Omental fat pad (tissue), 3 donors: ENCODE measurements at regions not wholly inside any gene's neighbourhood (a gene's known extent, or its start where the extent isn't known, plus 50 kb on each side); places are given as distances from the start of the nearest gene placed in this dataset.

Experiments
- ATAC-seq: fragments of 150-250 bp; one replicate; pipeline ENCODE4 v1.9.1; 2016; ENCODE audit warnings: mild to moderate bottlenecking, moderate library complexity; ENCODE audit not compliant: low FRiP score
- DNase-seq: peaks from one replicate; pipeline ENCODE4 v3.0.0-alpha.2; 2019; ENCODE audit warnings: low spot score
- TF ChIP-seq, protein P1 (sequence below), 3 donors: fragments of 450-650 bp; IDR thresholded peaks; one replicate each; pipeline ENCODE4 v1.5.1; 2016 to 2017; ENCODE audit warnings: antibody characterized with exemption in 3 of 3, mild to moderate bottlenecking in 3 of 3, moderate library complexity in 2 of 3

DNA sequence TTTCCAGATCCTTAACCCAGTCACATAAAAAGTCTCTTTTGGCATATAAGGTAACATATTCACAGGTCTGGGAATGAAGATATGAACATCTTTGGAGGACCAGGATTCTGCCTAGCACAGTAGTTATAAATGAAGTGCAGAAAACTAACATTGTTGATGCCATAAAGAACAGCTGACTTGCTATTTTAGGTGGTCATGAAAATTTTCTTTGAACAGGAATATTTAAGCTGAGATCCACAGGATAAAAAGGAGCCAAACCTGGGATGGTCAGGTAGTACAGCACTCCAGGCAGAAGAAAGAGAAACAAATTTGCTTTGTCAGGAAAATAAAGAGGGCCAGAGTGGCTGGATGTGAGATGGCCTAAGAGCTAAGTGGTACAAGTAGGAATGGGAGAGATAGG is 80.0 kb downstream of the CENPW start:
- TF ChIP-seq, protein P1, sequence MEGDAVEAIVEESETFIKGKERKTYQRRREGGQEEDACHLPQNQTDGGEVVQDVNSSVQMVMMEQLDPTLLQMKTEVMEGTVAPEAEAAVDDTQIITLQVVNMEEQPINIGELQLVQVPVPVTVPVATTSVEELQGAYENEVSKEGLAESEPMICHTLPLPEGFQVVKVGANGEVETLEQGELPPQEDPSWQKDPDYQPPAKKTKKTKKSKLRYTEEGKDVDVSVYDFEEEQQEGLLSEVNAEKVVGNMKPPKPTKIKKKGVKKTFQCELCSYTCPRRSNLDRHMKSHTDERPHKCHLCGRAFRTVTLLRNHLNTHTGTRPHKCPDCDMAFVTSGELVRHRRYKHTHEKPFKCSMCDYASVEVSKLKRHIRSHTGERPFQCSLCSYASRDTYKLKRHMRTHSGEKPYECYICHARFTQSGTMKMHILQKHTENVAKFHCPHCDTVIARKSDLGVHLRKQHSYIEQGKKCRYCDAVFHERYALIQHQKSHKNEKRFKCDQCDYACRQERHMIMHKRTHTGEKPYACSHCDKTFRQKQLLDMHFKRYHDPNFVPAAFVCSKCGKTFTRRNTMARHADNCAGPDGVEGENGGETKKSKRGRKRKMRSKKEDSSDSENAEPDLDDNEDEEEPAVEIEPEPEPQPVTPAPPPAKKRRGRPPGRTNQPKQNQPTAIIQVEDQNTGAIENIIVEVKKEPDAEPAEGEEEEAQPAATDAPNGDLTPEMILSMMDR (IDR thresholded peaks at IDR 0.05): no peak
- no peak for ATAC-seq
- no peak for DNase-seq

DNA sequence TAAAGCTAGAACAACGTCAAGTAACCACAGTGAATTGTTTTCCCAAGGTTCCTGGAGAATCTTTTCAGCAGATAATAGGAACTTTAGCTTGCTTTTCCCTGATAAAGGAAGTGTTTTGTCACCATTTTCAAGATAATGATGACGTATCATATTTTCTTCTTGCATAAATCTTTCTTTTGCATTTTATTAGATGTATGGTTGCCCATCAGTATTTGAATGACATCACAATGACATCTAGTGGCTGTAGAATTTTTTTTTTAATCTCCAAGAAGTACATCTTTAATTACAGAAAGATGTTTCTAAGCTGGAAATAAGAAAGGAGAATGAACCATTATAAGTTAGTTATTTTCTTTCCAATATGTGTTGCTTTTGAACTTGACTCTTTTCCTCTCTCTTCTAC is 83.0 kb downstream of the CENPW start:
- TF ChIP-seq, protein P1 (IDR thresholded peaks at IDR 0.05): no peak
- no peak for DNase-seq
- ATAC-seq: no peak

DNA sequence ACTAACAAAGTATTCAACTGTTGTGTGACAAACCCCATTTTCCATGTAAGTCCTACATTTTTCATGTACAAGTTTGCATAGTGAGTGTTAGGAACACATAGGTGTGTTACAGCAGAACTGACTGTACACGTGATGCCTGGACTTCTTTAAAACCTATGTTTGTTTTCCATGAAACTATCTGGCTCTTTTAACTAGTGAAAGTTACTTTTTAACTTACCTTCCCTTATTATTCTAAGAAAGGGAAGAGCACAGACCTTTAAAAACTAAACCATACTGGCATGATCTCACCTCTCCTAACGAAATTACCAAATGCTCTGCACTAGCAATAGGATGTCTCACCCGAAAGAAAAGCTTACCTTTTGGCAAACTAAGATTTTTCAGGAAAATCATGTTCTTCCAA is 87.8 kb downstream of the CENPW start:
- TF ChIP-seq, protein P1 (IDR thresholded peaks at IDR 0.05): no peak
- DNase-seq: no peak
- no peak for ATAC-seq

DNA sequence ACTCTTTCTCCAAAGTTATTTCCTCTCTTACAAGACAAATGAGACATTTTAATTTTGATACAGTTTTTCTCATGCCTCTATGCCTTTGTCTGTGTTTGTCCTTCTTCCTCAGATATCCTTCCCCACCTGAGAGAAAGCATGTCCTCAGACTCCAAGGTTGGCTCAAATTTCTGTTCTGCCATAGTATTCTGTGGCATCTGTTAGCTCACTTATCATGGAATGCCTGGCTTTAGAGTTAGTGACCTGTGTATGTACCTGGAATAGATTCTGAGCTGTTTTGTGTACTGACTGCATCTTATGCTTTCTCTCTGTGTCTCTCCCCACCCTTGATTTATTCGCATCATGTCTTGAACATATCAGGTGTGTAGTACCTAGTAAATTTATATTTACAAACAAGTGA is 90.0 kb downstream of the CENPW start:
- TF ChIP-seq, protein P1 (IDR thresholded peaks at IDR 0.05): no peak
- DNase-seq: no peak
- no peak for ATAC-seq

DNA sequence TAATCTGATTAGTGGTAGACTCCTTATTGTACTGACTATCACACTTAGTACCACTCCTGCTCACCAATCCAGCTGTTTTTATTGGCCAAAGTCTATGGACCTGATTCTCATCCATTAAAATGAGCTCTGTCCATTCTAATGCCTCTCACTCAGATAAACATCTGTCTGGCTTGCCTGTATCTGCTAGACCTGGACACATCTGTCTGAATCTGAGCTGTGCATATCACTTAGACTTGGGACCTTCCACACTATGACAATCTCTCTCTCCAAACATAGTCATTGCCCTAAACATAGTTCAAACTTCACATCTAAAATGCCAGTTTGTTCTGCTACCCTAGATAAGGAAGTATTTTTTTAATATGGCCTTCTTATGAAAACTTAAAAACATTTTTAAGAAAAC is 92.6 kb downstream of the CENPW start:
- ATAC-seq (no peak), DNase-seq (no peak)
- TF ChIP-seq, protein P1 (IDR thresholded peaks at IDR 0.05): no peak

DNA sequence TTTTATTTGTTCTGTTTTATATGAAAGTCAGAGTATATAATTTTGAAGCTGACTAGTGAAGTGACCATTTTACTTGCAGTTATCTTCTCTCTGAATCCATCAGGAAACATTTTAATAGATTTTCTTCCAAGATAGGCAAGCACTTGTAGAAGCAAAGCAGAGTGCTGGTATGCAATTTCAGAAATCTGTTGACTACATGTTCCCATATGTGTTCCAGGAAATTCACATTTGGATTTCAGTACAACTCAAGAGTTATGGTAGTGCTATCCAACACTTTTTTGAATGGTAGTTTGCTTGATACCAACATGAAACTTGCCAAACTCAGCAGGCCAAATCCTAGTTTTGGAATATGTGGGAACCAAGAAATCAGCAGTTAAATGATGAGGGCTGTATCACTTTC is 94.0 kb downstream of the CENPW start:
- ATAC-seq (no peak), DNase-seq (no peak)
- TF ChIP-seq, protein P1 (IDR thresholded peaks at IDR 0.05): no peak

DNA sequence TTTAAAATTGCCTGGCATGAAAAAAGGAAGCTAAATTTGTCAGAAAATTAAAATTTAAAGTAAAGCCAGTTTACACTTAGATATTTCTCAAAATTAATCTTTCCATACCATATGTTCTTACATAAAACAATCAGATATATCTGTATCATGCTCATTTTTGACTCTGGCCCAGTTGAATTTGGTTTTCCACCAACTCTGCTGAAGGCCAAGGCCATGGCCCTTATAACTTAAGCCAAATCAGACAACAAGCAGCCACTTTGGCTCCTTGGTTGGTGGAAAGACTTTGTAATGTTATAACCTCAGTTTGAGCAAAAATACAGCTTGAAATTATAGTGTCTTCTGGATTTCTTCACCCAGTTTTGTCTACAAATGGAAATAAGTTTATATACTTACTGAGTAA is 97.3 kb downstream of the CENPW start:
- TF ChIP-seq, protein P1 (IDR thresholded peaks at IDR 0.05): no peak
- ATAC-seq (no peak), DNase-seq (no peak)
